HEK293T (cell line): ENCODE measurements at regions not wholly inside any gene's neighbourhood (a gene's known extent, or its start where the extent isn't known, plus 50 kb on each side); places are given as distances from the start of the nearest gene placed in this dataset.

Experiments
- ARNT ChIP-seq: fragments of 450-650 bp; IDR thresholded peaks from 2 replicates; pipeline ENCODE4 v1.6.1; 2017; ENCODE audit warnings: mild to moderate bottlenecking
- FOXM1 ChIP-seq: fragments of 450-650 bp; IDR thresholded peaks from 2 replicates; pipeline ENCODE4 v1.6.1; 2017; ENCODE audit warnings: mild to moderate bottlenecking, borderline replicate concordance
- HDGF ChIP-seq: fragments of 450-650 bp; IDR thresholded peaks from 2 replicates; pipeline ENCODE4 v1.6.1; 2017; ENCODE audit warnings: antibody characterized with exemption, borderline replicate concordance
- LEF1 ChIP-seq: fragments of 450-650 bp; IDR thresholded peaks from 2 replicates; pipeline ENCODE4 v1.6.1; 2017; ENCODE audit warnings: mild to moderate bottlenecking, borderline replicate concordance
- SP1 ChIP-seq: fragments of 450-650 bp; IDR thresholded peaks from 2 replicates; pipeline ENCODE4 v1.6.1; 2017
- SUZ12 ChIP-seq: fragments of 450-650 bp; IDR thresholded peaks from 2 replicates; pipeline ENCODE4 v1.6.1; 2016; ENCODE audit warnings: mild to moderate bottlenecking
- TARDBP ChIP-seq: fragments of 450-650 bp; IDR thresholded peaks from 2 replicates; pipeline ENCODE4 v1.6.1; 2016
- ZNF384 ChIP-seq: fragments of 450-650 bp; IDR thresholded peaks from 2 replicates; pipeline ENCODE4 v1.6.1; 2016

DNA sequence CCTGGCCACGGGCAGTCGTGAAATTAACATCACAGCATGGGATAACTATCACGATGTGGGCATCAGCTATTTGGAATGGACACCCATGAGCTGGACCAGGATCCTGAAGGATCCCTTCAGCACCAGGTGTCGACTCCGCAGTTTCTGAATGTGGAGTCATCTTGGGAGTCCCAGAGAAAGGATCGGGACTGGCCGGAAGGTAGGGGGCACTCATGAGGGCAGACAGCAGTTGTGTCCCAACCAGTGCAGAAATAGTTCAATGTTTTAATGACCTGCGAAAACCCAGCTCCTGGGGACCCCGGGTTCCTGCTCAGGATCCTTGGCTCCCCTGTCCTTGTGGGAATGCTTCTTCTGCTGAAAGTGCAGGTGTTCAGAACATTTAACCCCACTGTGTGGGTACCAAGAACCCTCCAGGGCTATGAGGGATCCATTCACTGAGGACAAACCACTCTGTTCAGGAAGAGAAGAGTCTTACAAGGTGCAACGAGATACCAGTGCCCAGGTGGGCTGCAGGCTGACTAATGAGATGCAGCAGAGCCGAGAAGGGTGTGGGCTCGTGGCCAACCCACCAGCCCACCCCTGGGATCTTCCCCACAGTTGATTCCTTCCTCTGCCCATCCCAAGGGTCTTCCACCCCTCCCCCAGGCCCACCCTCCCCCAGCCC lies 154.8 kb downstream of the SALL1 start:
- TF ChIP-seq FOXM1 (no peak), SUZ12 (no peak), ARNT (no peak), HDGF (no peak), LEF1 (no peak), SP1 (no peak), TARDBP (no peak), ZNF384 (no peak)
